CD14-positive monocyte (primary cell): ENCODE measurements at regions not wholly inside any gene's neighbourhood (a gene's known extent, or its start where the extent isn't known, plus 50 kb on each side); places are given as distances from the start of the nearest gene placed in this dataset.

Experiments used
- DNase-seq, 3 donors: peaks; one replicate each; pipeline ENCODE4 v3.0.0-alpha.2; 2011 to 2022
- H2AFZ ChIP-seq: 2 replicates; pipeline ENCODE4 v1.6.0; 2012; ENCODE audit warnings: mild to moderate bottlenecking, low read depth, low read length, inconsistent platforms; ENCODE audit not compliant: insufficient read depth, poor library complexity, severe bottlenecking
- H3K27ac ChIP-seq, 2 donors: 1 replicate in 1 of 2; 2 replicates in 1 of 2; pipeline ENCODE4 v1.5.1; 2012 to 2013; ENCODE audit warnings: low read length in 2 of 2, control low read depth in 1 of 2, inconsistent platforms in 1 of 2, low read depth in 1 of 2, mild to moderate bottlenecking in 1 of 2
- H3K27me3 ChIP-seq, 2 donors: one replicate each; pipeline versions ENCODE4 v1.6.0 to v1.6.1; 2011 to 2013; ENCODE audit warnings: low read length in 2 of 2; ENCODE audit not compliant: control insufficient read depth in 2 of 2, insufficient read depth in 2 of 2
- H3K36me3 ChIP-seq, 2 donors: replicated peaks in 1 of 2; 1 replicate in 1 of 2; 2 replicates in 1 of 2; pipeline versions ENCODE4 v1.5.1 to v1.6.1; 2012 to 2013; ENCODE audit warnings: low read length in 2 of 2, control low read depth in 1 of 2, inconsistent platforms in 1 of 2, mild to moderate bottlenecking in 1 of 2; ENCODE audit not compliant: insufficient read depth in 2 of 2, control insufficient read depth in 1 of 2
- H3K4me1 ChIP-seq, 2 donors: 1 replicate in 1 of 2; 2 replicates in 1 of 2; pipeline versions ENCODE4 v1.5.1 to v1.6.1; 2012 to 2013; ENCODE audit warnings: low read length in 2 of 2, control low read depth in 1 of 2, inconsistent platforms in 1 of 2, mild to moderate bottlenecking in 1 of 2, moderate library complexity in 1 of 2; ENCODE audit not compliant: insufficient read depth in 2 of 2, control insufficient read depth in 1 of 2
- H3K4me2 ChIP-seq: replicated peaks from 2 replicates; pipeline ENCODE3; 2012; ENCODE audit warnings: low read length, moderate library complexity, mild to moderate bottlenecking; ENCODE audit not compliant: poor library complexity, severe bottlenecking; ENCODE audit errors: extremely low read depth
- H3K4me3 ChIP-seq, 3 experiments: fragments of 200-600 bp in 1 of 3; sonication (generic) in 1 of 3; replicated peaks in 1 of 3; 1 replicate in 2 of 3; 2 replicates in 1 of 3; pipeline ENCODE4 v1.5.1; 2011 to 2013; ENCODE audit warnings: low read length in 3 of 3, mild to moderate bottlenecking in 3 of 3, control low read depth in 2 of 3, low read depth in 2 of 3, inconsistent platforms in 1 of 3, moderate library complexity in 1 of 3
- H3K79me2 ChIP-seq: 2 replicates; pipeline ENCODE4 v1.6.0; 2012; ENCODE audit warnings: mild to moderate bottlenecking, control low read depth, inconsistent platforms, low read length, moderate library complexity; ENCODE audit not compliant: insufficient read depth
- H3K9ac ChIP-seq: 2 replicates; pipeline ENCODE4 v1.6.0; 2017; ENCODE audit warnings: low read length, mild to moderate bottlenecking; ENCODE audit not compliant: insufficient read depth, poor library complexity, severe bottlenecking
- H3K9me3 ChIP-seq, 2 donors: replicated peaks in 1 of 2; 1 replicate in 1 of 2; 2 replicates in 1 of 2; pipeline versions ENCODE4 v1.5.1 to v1.6.1; 2012 to 2013; ENCODE audit warnings: low read length in 2 of 2, control low read depth in 1 of 2; ENCODE audit not compliant: control insufficient read depth in 1 of 2, insufficient read depth in 1 of 2
- H4K20me1 ChIP-seq: 2 replicates; pipeline ENCODE4 v1.6.0; 2012; ENCODE audit warnings: mild to moderate bottlenecking, low read length, control low read depth, moderate library complexity; ENCODE audit not compliant: insufficient read depth
- H3K27ac Mint-ChIP-seq, 7 donors: one replicate each; pipeline ENCODE4 v1.8.0; 2020; ENCODE audit warnings: mild to moderate bottlenecking in 7 of 7, mixed read lengths in 7 of 7, moderate library complexity in 6 of 7, inconsistent platforms in 2 of 7
- H3K27me3 Mint-ChIP-seq, 3 donors: one replicate each; pipeline ENCODE4 v1.8.0; 2021 to 2022; ENCODE audit warnings: low read depth in 3 of 3, mild to moderate bottlenecking in 3 of 3, mixed read lengths in 3 of 3, moderate library complexity in 3 of 3, inconsistent platforms in 1 of 3
- H3K36me3 Mint-ChIP-seq, 2 donors: one replicate each; pipeline ENCODE4 v1.8.0; 2020; ENCODE audit warnings: mixed read lengths in 2 of 2, inconsistent platforms in 1 of 2, mild to moderate bottlenecking in 1 of 2
- H3K4me1 Mint-ChIP-seq: one replicate; pipeline ENCODE4 v1.8.0; 2020; ENCODE audit warnings: mild to moderate bottlenecking, mixed read lengths
- H3K4me3 Mint-ChIP-seq, 2 donors: one replicate each; pipeline ENCODE4 v1.8.0; 2020; ENCODE audit warnings: mild to moderate bottlenecking in 2 of 2, mixed read lengths in 2 of 2, moderate library complexity in 1 of 2
- H3K9me3 Mint-ChIP-seq, 7 donors: one replicate each; pipeline ENCODE4 v1.8.0; 2020 to 2022; ENCODE audit warnings: mixed read lengths in 7 of 7, mild to moderate bottlenecking in 6 of 7, moderate library complexity in 6 of 7, inconsistent platforms in 2 of 7
- CTCF ChIP-seq: fragments of 200-600 bp; IDR thresholded peaks from one replicate; pipeline ENCODE4 v1.8.0; 2022; ENCODE audit warnings: antibody characterized with exemption, mild to moderate bottlenecking
- WGBS: methylation state at CpG from one replicate; pipeline ENCODE4 v1.1.5; 2013; ENCODE audit warnings: missing lambda C conversion rate; ENCODE audit not compliant: insufficient coverage; 5-methylcytosine and 5-hydroxymethylcytosine counted together
- intact Hi-C, 2 donors: fragments of 100-400 bp; cut with micrococcal nuclease; formaldehyde crosslinking; loops; one replicate each; pipeline versions ENCODE4 v1.15.0 to v1.15.1; 2023

DNA sequence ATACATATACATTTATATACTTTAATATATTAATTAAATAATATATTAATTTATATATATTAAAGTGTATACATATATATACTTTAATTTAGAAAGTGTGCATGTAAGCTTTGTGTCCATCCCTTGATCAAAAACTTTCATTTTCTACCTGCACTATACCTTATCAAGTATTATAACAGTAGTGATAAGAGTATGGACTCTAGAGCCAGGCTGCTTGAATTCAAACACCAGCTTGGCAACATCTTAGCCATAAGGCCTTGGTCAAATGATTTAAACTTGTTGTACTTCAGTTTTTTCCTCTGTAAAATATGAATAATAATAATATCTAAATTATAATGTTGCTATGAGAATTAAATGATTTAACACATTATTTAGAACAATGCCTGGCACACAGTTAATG, 327.6 kb upstream of the NECTIN3 start:
- no peak overlapping the region for H3K9ac ChIP-seq
- TF ChIP-seq CTCF, result no peak
- H3K4me3 Mint-ChIP-seq, result no peak overlapping the region
- no peak overlapping the region for H3K4me3 ChIP-seq
- H3K9me3 Mint-ChIP-seq, result peaks cover 0 to 4% (median 0%) of the 10 kb centered on the region in 7 donors
- H3K9me3 ChIP-seq, result no peaks in the 10 kb centered on the region
- intact Hi-C loops, result no loop called here
- no peaks in the 10 kb centered on the region for H4K20me1 ChIP-seq
- no peaks in the 10 kb centered on the region for H3K79me2 ChIP-seq
- H3K27ac Mint-ChIP-seq, result no peak overlapping the region
- no peaks in the 10 kb centered on the region for H3K27me3 ChIP-seq
- peaks cover 0 to 2% (median 0%) of the 10 kb centered on the region in 3 donors for H3K27me3 Mint-ChIP-seq
- H3K4me2 ChIP-seq, result no peak overlapping the region
- no peak overlapping the region for H3K27ac ChIP-seq
- no peaks in the 10 kb centered on the region for H3K4me1 ChIP-seq
- DNase-seq, result no peak
- no peaks in the 10 kb centered on the region for H3K36me3 ChIP-seq
- H2AFZ ChIP-seq, result no peak overlapping the region
- H3K36me3 Mint-ChIP-seq, result no peaks in the 10 kb centered on the region
- no peaks in the 10 kb centered on the region for H3K4me1 Mint-ChIP-seq

DNA sequence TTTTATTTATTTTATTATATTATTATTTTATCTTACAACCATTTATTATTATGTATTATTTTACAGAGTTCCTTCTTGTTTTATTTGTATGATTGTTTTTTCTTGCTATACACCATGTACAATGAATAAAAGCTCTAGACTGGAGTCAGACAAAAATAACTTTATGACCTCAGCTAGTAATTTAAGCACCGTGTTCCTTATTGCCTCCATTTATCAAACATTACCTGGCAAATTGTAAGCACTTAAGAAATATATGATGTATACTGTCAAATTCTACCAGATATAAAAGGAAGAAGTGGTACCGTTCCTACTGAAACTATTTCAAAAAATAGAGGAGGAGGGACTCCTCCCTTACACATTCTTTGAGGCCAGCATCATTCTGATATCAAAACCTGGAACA, 326.9 kb upstream of the NECTIN3 start:
- Histone ChIP-seq H2AFZ (no peak overlapping the region), H3K36me3 (no peaks in the 10 kb centered on the region), H3K4me1 (no peaks in the 10 kb centered on the region), H3K9ac (no peak overlapping the region), H3K4me3 (no peak overlapping the region), H3K9me3 (no peaks in the 10 kb centered on the region), H4K20me1 (no peaks in the 10 kb centered on the region), H3K4me2 (no peak overlapping the region), H3K79me2 (no peaks in the 10 kb centered on the region), H3K27me3 (no peaks in the 10 kb centered on the region), H3K27ac (no peak overlapping the region)
- Mint-ChIP-seq H3K4me3 (no peak overlapping the region), H3K27ac (no peak overlapping the region), H3K27me3 (peaks cover 0 to 2% (median 0%) of the 10 kb centered on the region in 3 donors), H3K36me3 (no peaks in the 10 kb centered on the region), H3K4me1 (no peaks in the 10 kb centered on the region), H3K9me3 (peaks cover 0 to 4% (median 0%) of the 10 kb centered on the region in 7 donors)
- TF ChIP-seq CTCF, result no peak
- DNase-seq, result no peak
- WGBS, result no CpG with 5 or more reads among the region's 2 CpGs
- intact Hi-C loops, result no loop called here
